Choroid plexus epithelial cell (primary cell): ENCODE measurements at regions not wholly inside any gene's neighbourhood (a gene's known extent, or its start where the extent isn't known, plus 50 kb on each side); places are given as distances from the start of the nearest gene placed in this dataset.

Source experiments
- DNase-seq: peaks from one replicate; pipeline ENCODE4 v3.0.0-alpha.2; 2010; ENCODE audit warnings: low read depth
- H3K4me3 ChIP-seq: 2 replicates; pipeline ENCODE4 v1.5.1; 2011; ENCODE audit warnings: low read depth, mild to moderate bottlenecking, control low read depth, low read length, moderate library complexity
- TF ChIP-seq, protein P1 (sequence below): conservative IDR thresholded peaks from 2 replicates; pipeline ENCODE4 v1.5.1; 2011; ENCODE audit warnings: low read depth, mild to moderate bottlenecking, control low read depth, inconsistent platforms, low read length, moderate library complexity

DNA sequence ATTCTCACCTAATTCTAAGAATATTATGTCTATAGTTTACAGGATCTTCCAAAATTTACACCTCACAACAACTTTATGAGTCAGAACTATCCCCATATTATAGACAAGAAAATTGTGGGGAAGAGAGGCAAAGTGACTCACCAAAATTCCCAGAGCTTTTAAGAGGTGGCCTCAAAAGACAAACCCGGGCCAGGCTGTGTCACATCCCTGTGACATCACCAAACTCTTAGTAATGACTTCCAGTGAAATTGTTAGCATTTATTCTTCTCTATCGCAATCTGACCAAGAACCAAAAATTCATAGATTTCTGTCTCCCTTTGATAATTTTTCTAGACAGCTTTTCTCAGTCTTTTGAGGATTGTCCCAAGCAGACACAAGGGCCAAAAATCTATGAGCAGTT, 134.3 kb downstream of the SNX19 start:
- H3K4me3 ChIP-seq, result no peak overlapping the region
- DNase-seq, result no peak
- TF ChIP-seq, protein P1, sequence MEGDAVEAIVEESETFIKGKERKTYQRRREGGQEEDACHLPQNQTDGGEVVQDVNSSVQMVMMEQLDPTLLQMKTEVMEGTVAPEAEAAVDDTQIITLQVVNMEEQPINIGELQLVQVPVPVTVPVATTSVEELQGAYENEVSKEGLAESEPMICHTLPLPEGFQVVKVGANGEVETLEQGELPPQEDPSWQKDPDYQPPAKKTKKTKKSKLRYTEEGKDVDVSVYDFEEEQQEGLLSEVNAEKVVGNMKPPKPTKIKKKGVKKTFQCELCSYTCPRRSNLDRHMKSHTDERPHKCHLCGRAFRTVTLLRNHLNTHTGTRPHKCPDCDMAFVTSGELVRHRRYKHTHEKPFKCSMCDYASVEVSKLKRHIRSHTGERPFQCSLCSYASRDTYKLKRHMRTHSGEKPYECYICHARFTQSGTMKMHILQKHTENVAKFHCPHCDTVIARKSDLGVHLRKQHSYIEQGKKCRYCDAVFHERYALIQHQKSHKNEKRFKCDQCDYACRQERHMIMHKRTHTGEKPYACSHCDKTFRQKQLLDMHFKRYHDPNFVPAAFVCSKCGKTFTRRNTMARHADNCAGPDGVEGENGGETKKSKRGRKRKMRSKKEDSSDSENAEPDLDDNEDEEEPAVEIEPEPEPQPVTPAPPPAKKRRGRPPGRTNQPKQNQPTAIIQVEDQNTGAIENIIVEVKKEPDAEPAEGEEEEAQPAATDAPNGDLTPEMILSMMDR, result no peak

DNA sequence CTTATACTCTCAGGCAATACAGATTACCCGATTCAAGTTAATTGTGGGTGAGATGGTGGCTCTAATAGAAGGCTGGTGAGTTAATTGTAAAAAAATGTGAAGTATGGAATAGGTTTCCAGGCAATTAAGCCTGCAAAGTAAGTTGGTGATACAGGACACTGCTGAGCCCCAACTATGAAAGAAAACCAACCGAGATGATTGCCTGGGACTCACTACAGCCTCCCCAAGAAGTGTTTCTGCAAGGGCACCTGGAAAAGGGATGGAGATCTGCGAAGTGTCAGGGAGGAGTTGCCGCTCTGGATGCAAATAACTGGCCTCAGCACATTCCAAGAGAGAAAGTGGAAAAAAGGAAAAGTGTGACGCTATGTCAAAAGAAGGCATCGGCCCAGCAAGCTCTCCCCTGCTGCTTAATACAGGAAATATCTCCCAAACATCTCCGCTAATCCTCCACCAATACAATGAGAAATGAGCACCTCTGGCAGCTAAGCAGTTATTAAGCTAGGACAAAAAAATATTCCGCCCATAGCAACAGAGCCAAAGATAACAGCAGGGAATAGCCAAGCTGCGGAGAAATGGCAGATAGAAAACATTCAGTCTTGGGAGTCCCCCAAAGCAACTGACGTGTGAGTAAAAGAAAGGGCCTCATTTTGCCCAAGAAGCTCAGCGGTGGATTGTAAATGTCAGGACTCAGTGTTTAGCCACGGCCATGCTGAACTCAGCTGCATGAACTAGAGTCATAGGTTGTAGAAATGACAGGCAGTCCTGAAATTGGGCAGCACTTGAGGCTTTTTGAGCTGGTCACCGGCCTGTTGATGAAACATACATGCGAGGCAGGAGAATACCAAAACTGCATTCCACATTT, 133.7 kb downstream of the SNX19 start:
- TF ChIP-seq, protein P1, result peak; percentile 6
- peak overlapping the region; percentile 18 for H3K4me3 ChIP-seq
- peak; percentile 79 for DNase-seq

DNA sequence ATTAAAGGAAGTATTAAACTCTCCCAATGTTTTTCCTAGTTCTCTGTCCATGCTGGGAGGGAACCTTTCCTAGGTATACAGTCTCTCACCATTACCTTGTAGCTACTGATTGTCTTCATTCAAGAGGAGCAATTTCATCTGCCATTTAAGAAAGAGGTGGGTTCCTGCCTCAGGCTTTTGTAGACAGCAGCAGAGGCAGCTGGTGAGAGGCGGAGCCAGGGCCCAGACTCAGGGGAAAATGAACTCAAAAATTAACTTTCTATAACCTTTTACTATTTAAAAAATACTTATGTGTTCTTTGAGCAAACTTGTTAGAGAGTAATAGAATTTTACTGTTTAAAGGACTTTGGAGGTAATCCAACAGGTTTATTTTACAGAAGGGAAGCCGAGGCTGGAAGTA, 133.0 kb downstream of the SNX19 start:
- TF ChIP-seq, protein P1, result no peak
- no peak overlapping the region for H3K4me3 ChIP-seq
- DNase-seq, result peak; percentile 32

DNA sequence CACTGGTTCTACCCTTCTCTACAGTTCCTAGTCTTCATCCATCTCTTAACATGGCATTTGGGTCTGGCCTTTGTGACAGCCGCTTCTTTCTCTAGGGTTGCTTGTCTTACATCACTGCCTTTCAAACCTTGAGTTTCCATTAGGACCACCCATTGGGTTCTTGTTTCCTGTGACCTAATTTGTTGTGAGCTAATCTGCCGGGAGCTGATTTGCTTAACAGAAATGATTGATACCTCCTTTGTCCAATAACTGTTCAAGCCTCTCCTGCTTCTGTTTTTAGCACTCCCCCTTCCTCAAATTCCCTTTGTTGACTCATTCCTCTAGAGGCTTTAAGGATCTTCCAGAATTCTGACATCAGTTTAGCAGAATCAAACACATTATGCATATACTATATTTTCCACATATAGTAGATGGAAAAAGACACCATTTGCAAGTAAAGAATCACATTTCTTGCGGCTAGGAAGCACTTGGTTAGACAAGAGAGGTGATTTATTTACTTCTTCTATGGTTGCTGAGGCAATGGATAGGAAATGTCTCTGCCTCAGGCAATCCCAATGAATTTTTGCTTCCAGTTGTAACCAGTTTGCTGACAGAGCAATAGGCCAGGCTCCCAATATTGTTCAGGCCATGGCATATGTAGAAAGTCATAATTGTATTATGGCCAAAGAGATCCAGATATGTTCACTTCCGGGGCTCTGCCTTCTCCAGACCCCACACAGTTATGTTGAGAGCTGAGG, 130.7 kb downstream of the SNX19 start:
- peak; percentile 77 for DNase-seq
- no peak overlapping the region for H3K4me3 ChIP-seq
- TF ChIP-seq, protein P1, result no peak

DNA sequence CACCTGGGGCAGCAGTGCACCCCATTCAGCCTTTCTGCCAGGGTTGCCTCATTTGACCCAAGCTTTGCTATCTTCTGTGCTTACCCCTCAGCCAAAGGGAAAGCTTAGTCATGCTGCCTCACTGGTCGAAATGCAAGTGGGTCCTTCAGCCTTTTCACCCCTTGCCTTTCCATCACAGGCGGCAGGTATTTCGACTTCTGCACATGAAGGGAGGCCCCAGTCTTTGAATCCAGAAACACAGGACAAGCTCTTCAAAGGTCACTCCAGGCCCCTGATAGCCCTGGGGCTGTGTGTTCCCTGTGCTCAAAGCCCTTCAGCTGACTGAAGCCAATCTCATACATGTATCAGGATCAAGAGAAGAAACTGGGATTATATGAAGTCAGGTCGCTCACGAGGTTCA, 129.7 kb downstream of the SNX19 start:
- H3K4me3 ChIP-seq, result no peak overlapping the region
- no peak for DNase-seq
- TF ChIP-seq, protein P1, result no peak

DNA sequence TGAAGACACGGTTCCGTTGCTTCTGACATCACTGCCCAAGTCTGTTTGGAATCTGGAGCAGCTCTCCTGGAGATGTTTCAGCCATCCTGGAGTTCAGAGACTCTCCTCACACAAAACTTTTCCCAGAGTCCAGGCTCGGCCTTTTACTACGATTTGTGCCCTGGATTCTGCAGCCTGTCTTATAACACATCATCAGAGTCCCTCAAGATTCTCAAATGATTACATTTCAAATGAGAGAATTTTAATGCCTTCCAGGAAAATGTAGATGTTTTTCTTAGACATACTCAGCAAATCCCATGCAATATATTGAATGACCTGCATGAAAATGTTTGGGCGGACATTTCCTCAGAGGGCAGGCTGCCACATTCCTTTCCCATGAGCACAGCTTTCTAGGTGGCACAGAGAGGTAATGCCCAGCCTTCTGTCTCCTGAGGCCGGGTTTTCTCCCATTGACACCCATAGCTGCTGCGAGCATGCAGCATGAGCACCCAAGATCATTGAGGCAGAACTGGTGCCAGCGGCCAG, 129.1 kb downstream of the SNX19 start:
- H3K4me3 ChIP-seq, result no peak overlapping the region
- no peak for DNase-seq
- TF ChIP-seq, protein P1, result no peak
